DOHH2 (cell line): ENCODE measurements at regions not wholly inside any gene's neighbourhood (a gene's known extent, or its start where the extent isn't known, plus 50 kb on each side); places are given as distances from the start of the nearest gene placed in this dataset.

ENCODE experiments used
- H3F3A ChIP-seq: fragments of 200-600 bp; sonication (generic), shearing (Covaris generic); 2 replicates; pipeline ENCODE4 v1.6.0; 2016; ENCODE audit warnings: antibody characterized with exemption, mild to moderate bottlenecking; ENCODE audit not compliant: control insufficient read depth, insufficient read depth
- H3K27ac ChIP-seq: fragments of 200-600 bp; sonication (generic); 2 replicates; pipeline ENCODE4 v1.5.1; 2014; ENCODE audit warnings: low read depth, mild to moderate bottlenecking, low read length, moderate library complexity
- H3K27me3 ChIP-seq: fragments of 200-600 bp; sonication (generic); 2 replicates; pipeline ENCODE4 v1.6.1; 2014; ENCODE audit warnings: mild to moderate bottlenecking, low read length, mixed read lengths; ENCODE audit not compliant: control insufficient read depth
- H3K36me3 ChIP-seq: fragments of 200-600 bp; sonication (generic); 2 replicates; pipeline ENCODE4 v1.6.1; 2014; ENCODE audit warnings: mild to moderate bottlenecking, low read length, moderate library complexity, mixed read lengths; ENCODE audit not compliant: control insufficient read depth
- H3K4me1 ChIP-seq: fragments of 200-600 bp; sonication (generic); 2 replicates; pipeline ENCODE4 v1.6.1; 2014; ENCODE audit warnings: mild to moderate bottlenecking, low read length, mixed read lengths; ENCODE audit not compliant: control insufficient read depth
- H3K4me2 ChIP-seq: fragments of 200-600 bp; sonication (generic); 2 replicates; pipeline ENCODE4 v1.6.0; 2014; ENCODE audit warnings: mild to moderate bottlenecking, low read length, moderate library complexity
- H3K4me3 ChIP-seq: fragments of 200-600 bp; sonication (generic); 2 replicates; pipeline ENCODE4 v1.5.1; 2014; ENCODE audit warnings: mild to moderate bottlenecking, low read length, mixed read lengths
- H3K79me2 ChIP-seq: fragments of 200-600 bp; sonication (generic); 2 replicates; pipeline ENCODE4 v1.6.1; 2014; ENCODE audit warnings: mild to moderate bottlenecking, low read length, mixed read lengths; ENCODE audit not compliant: control insufficient read depth
- H3K9me2 ChIP-seq: fragments of 200-600 bp; sonication (generic); replicated peaks from 2 replicates; pipeline ENCODE4 v1.6.1; 2014; ENCODE audit warnings: mild to moderate bottlenecking, low read length, mixed read lengths; ENCODE audit not compliant: control insufficient read depth
- H3K9me3 ChIP-seq: fragments of 200-600 bp; sonication (generic); 2 replicates; pipeline ENCODE4 v1.6.1; 2014; ENCODE audit warnings: antibody characterized with exemption, low read length, mixed read lengths; ENCODE audit not compliant: control insufficient read depth, insufficient read depth
- H4K20me1 ChIP-seq: fragments of 200-600 bp; sonication (generic); 2 replicates; pipeline ENCODE4 v1.6.0; 2014; ENCODE audit warnings: low read depth, mild to moderate bottlenecking, antibody characterized with exemption, low read length, moderate library complexity; ENCODE audit not compliant: control insufficient read depth, insufficient read depth
- CTCF ChIP-seq: fragments of 200-600 bp; sonication (generic); IDR thresholded peaks from one replicate; pipeline ENCODE4 v1.5.1; 2014; ENCODE audit warnings: antibody characterized with exemption, mild to moderate bottlenecking, low read depth, low read length; ENCODE audit not compliant: poor library complexity, severe bottlenecking
- EZH2phosphoT487 ChIP-seq: fragments of 200-600 bp; sonication (generic); IDR thresholded peaks from 2 replicates; pipeline ENCODE4 v1.6.1; 2017; ENCODE audit warnings: borderline replicate concordance, mild to moderate bottlenecking, antibody characterized with exemption, low read length, moderate library complexity, mixed read lengths

- no peak overlapping the region for H3K4me2 ChIP-seq
- H3K79me2 ChIP-seq, result no peaks in the 10 kb centered on the region
- no peaks in the 10 kb centered on the region for H3K9me3 ChIP-seq
- H3K4me1 ChIP-seq, result no peaks in the 10 kb centered on the region
- H3K4me3 ChIP-seq, result no peak overlapping the region
- H3K27me3 ChIP-seq, result peaks cover 3% of the 10 kb centered on the region; the same call in 1 of the 2 replicates
- H3K9me2 ChIP-seq, result no peaks in the 10 kb centered on the region
- H3K27ac ChIP-seq, result no peak overlapping the region
- no peaks in the 10 kb centered on the region for H3F3A ChIP-seq
- no peak for TF ChIP-seq CTCF
- TF ChIP-seq EZH2phosphoT487, result no peak
- H3K36me3 ChIP-seq, result no peaks in the 10 kb centered on the region
- H4K20me1 ChIP-seq, result no peaks in the 10 kb centered on the region
Observed at GRCh38 chr6:167722634-167723309, 103.9 kb upstream of the AFDN start.

- no peak overlapping the region for H3K4me2 ChIP-seq
- TF ChIP-seq EZH2phosphoT487 (no peak), CTCF (no peak)
- no peak overlapping the region for H3K27ac ChIP-seq
- H3F3A ChIP-seq, result no peaks in the 10 kb centered on the region
- no peaks in the 10 kb centered on the region for H3K4me1 ChIP-seq
- no peaks in the 10 kb centered on the region for H3K9me3 ChIP-seq
- H3K9me2 ChIP-seq, result no peaks in the 10 kb centered on the region
- H3K4me3 ChIP-seq, result no peak overlapping the region
- H3K79me2 ChIP-seq, result no peaks in the 10 kb centered on the region
- H3K36me3 ChIP-seq, result no peaks in the 10 kb centered on the region
- no peaks in the 10 kb centered on the region for H4K20me1 ChIP-seq
- peaks cover 3% of the 10 kb centered on the region; the same call in 1 of the 2 replicates for H3K27me3 ChIP-seq
Observed at GRCh38 chr6:167726043-167726621, 100.6 kb upstream of the AFDN start.

GRCh38 chr6:167730441-167730840 lies 96.3 kb upstream of the AFDN start:
- no peak for TF ChIP-seq CTCF
- TF ChIP-seq EZH2phosphoT487, result no peak
- Histone ChIP-seq H3K36me3 (no peaks in the 10 kb centered on the region), H3K4me3 (no peak overlapping the region), H4K20me1 (no peaks in the 10 kb centered on the region), H3K4me2 (no peak overlapping the region), H3K27ac (no peak overlapping the region), H3K27me3 (no peaks in the 10 kb centered on the region; the same call in 1 of the 2 replicates), H3K9me3 (no peaks in the 10 kb centered on the region), H3F3A (no peaks in the 10 kb centered on the region), H3K79me2 (no peaks in the 10 kb centered on the region), H3K9me2 (no peaks in the 10 kb centered on the region), H3K4me1 (no peaks in the 10 kb centered on the region)
